RCC 7860 (cell line): ENCODE measurements at regions not wholly inside any gene's neighbourhood (a gene's known extent, or its start where the extent isn't known, plus 50 kb on each side); places are given as distances from the start of the nearest gene placed in this dataset.
"Not testable (repeated sequence)": the region's sequence is repeated elsewhere in the genome, so short reads cannot be mapped to it uniquely, and the experiment has no call there.

ENCODE experiments used
- DNase-seq: peaks from one replicate; pipeline ENCODE4 v3.0.0-alpha.2; 2015; ENCODE audit warnings: low spot score
- FAIRE-seq: peaks from 2 replicates; lab custom pipeline; 2012; peaks lifted over from hg19 to GRCh38; lab: Jason Lieb, UNC

DNA sequence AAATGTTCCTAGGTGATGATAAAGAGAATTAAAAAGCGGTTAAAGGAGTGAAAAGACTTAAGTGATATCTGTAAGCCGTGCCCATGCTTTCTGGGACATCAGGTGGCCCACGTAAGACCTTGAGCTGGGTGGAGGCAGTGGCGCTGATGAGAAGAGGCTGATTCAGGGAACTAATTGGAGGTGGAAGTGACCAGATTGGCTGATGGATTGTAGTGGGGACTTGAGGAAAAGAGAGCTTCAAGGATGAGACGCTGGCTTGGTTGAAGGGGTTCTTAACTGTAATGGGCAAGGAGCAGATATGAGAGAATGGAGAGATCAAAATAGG is 69.1 kb upstream of the EP300 start:
- DNase-seq: no peak
- no peak for FAIRE-seq

DNA sequence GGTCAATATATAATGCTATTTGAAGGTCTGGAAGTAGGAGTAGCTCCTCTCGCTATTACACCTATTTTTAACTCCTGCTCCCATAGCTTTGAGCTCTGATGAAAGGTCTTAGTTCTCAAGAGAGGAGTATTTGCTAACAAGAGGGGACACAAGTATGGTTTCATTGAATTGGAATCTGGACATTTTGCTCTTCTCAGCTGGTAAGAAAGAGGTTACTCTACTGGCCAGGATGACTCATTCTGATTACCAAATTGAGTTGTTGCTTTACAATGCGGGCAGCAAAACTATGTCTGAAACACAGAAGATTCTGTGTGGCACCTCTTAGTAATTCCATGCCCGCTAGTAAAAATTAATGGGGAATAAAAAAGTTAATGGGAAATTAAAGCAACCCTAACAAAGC is 63.6 kb upstream of the EP300 start:
- DNase-seq: peak; percentile 29
- no peak for FAIRE-seq

DNA sequence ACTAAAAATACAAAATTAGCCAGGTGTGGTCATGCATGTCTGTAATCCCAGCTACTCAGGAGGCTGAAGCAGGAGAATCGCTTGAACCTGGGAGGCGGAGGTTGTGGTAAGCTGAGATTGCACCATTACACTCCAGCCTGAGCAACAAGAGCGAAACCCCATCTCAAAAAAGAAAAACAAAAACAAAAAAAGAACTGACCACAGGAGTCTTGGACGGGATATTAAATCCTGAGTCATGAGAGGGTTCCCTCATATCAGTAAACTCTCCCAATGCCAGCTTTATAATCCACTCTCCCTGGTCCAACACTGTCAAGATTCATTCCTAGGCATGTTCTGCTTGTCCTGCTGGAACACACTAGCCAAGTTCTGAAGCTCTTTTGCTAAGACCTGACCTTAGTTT is 61.5 kb upstream of the EP300 start:
- DNase-seq (no peak), FAIRE-seq (no peak)

DNA sequence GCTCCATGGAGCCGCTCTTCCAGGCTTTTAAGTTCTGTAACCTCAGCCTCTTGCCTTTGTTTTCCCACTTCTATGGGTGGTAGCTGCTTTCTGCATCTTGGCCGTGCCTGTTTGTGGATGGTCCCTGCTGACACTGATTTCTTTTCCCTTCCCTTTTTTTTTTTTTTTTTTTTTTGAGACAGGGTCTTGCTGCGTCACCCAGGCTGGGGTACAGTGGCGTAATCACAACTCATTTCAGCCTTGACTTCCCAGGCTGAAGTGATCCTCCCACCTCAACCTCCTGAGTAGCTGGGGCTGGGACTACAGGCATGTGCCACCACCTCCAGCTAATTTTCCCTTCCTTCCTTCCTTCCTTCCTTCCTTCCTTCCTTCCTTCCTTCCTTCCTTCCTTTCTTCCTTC is 57.7 kb upstream of the EP300 start:
- FAIRE-seq: no peak

DNA sequence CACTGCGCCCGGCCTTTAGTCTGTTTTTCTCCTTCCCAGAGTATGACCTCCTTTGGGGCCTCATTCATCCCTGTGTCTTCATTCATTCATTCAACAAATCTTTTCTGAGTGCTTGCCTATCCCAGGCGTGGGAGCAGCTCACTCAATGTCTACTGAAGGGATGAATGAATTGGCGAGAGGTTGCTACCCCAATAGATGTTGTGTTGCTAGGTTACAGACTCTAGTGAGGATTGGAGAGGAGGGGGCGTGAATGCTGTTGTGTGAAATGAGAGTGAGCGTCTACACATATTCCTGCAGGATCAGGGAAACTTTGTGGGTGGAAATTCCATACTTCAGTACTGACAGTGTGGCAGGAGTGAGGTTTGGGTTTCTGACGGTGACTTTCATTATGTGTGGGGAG is 55.5 kb upstream of the EP300 start:
- DNase-seq (no peak), FAIRE-seq (no peak)

More for the DNA sequence above, 57.7 kb upstream of the EP300 start:
- DNase-seq: no peak

DNA sequence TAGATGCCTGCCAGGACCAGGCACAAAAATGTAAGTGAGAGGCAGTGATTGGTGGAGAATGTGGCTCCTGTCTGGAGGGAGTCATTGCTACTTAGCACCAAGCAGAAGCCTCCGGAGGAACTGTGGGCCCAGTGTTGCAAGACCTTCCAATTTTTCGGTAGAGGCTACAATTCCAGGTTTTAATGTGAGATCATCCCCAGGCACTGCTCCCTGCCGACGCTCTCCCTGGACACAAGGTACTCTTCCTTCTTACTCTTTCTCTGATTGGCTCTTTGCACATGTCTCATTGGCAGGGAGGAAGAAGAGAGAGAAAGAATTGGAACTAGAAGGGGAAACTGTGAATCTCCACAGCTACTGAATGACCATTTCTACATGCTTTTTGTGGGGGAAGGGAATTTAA is 53.7 kb upstream of the EP300 start:
- no peak for DNase-seq
- FAIRE-seq: no peak

DNA sequence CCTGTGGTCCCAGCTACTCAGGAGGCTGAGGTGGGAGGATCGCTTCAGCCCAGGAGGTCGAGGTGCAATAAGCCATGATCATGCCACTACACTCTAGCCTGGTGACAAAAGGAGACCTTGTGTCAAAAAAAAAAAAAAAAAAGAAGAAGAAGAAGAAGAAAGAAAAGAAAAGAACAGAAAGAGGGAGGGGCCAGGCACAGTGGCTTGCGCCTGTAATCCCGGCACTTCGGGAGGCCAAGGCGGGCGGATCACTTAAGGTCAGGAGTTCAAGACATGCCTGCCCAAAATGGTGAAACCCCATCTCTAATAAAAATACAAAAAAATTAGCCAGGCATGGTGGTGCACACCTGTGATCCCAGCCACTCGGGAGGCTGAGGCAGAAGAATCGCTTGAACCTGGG is 52.8 kb upstream of the EP300 start:
- not testable (repeated sequence) for FAIRE-seq, DNase-seq

DNA sequence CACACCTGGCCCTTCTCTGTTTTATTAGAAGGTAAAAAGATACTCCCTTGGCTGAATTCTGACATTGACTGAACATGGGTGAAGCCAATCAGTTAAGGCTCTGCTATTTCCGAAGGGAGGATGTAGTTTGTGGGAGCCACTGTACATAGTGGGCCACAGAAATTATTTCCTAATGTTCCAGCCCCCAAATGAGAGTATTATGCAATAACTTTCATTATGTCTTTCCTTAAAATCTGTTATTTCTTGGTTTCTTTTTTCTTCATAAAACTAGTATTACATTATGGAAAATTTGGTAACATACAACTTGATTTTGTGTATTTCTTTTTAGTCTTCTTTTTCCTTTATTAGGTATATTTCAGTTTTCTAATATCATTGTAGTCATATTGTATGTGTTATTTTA is 51.9 kb upstream of the EP300 start:
- DNase-seq (no peak), FAIRE-seq (no peak)

DNA sequence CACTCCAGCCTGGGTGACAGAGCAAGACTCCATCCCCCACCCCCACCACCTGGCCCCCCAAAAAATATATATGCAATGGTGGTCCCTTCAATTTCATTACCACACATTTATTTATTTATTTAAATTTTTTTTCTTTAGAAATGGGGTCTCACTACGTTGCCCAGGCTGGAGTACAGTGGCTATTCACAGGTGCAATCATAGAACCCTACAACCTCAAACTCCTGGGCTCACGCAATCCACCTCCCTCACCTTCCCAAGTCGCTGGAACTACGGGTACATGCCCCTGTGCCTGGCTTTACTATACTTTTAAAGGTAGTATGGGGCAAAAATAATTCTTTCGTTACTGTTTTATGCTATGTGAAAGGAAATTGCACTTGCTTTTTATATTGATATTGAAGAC is 50.9 kb upstream of the EP300 start:
- DNase-seq (no peak), FAIRE-seq (no peak)
